Liver (tissue), 3 donors: ENCODE measurements at regions not wholly inside any gene's neighbourhood (a gene's known extent, or its start where the extent isn't known, plus 50 kb on each side); places are given as distances from the start of the nearest gene placed in this dataset.

ENCODE experiments used
- CTCF ChIP-seq: fragments of 150-350 bp; IDR thresholded peaks from 2 replicates; pipeline ENCODE4 v1.5.1; 2017; ENCODE audit warnings: improper control_type of control experiment, low read depth, low read length; ENCODE audit not compliant: missing input control
- JUND ChIP-seq, 2 donors: IDR thresholded peaks; 2 replicates each; pipeline ENCODE4 v1.6.1; 2016; ENCODE audit warnings: antibody characterized with exemption in 2 of 2
- donor health status: healthy.
- donor health status: healthy.

- TF ChIP-seq JUND (IDR thresholded peaks at IDR 0.05) (no peak), CTCF (no peak)
Observed at GRCh38 chr5:161078793-161079192, 226.8 kb upstream of the ATP10B start.
